GM19043 (cell line): ENCODE measurements at regions not wholly inside any gene's neighbourhood (a gene's known extent, or its start where the extent isn't known, plus 50 kb on each side); places are given as distances from the start of the nearest gene placed in this dataset.
"Not testable (repeated sequence)": the region's sequence is repeated elsewhere in the genome, so short reads cannot be mapped to it uniquely, and the experiment has no call there.

Experiments
- ATAC-seq: cut with Tn5 transposase; IDR thresholded peaks from one replicate; pipeline ENCODE4 v1.9.1; 2021; ENCODE audit warnings: low read depth; ENCODE audit not compliant: unreplicated experiment

DNA sequence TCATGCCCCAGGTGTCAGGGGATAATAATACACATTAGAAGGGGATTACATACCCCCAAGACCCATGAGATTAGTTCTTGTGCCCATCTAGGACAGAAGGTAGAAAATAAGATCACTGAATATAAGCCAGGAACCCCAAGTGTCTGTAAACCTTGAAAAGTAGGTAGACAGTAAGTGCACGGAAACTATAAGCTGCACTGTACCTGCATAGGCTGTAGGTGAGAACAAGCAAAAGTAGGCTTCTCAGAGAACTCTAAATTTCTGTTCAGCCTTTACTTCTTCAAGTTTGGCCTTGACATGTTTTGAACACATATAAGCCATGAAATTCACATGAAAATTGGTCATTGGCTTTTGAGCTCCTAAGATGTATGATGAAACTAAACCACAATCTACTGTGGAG lies 113.0 kb upstream of the FSIP2 start:
- ATAC-seq = no peak

DNA sequence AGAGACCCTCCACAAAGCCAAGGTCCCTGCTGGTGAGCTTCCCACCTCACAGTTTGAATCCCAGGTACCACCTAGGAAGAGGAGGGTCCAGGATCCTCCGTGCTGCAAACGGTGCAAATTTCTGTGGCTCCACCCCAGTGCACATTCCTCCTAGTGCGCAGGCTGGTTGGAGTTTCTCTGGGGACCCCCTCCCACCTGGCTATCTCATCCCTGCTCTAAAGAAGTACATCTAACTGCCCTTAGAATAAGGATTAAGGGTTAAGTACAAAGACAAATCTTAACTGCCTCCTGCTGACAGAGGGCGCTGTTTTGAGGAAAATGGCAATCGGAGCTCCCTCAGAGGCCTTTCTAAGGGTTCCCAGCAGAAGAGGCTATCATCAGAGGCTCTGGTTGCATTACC lies 109.6 kb upstream of the FSIP2 start:
- no peak for ATAC-seq

DNA sequence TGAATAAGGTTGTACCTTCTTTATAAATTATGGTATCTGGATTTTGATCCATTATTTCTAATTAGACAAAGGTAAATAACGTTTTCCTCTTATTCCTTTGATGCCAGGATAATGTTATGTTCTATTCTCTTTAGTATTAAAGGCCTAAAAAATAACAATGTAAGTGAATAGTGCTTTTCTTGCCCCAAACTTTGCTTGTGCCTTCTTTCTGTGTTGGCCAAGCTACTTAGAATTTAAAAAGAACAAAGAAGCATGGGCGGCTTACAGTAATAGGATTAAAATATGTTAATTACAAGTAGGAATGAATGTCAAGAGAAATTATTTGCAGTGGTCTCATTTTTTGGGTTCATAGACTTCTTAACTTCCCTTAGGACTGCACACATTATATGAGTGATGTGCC lies 105.0 kb upstream of the FSIP2 start:
- no peak for ATAC-seq

DNA sequence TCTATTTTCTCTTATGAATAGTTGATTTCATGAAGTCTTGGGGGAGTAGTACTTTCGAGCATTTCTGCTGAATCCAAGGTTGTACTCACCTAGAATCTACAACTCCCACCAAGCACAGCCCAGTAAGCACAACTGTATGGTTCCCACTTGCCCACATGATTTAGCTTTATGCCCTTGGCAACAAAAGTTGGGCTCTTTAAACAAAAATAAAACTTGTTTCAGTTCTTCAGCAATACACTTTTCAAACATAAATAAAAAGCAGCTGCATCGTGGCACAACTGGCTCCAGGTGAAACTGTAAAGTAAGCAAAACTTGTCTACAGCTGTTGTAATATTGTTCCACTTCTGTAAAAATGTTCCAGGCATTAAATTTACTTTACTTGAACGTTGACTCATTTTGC lies 99.8 kb upstream of the FSIP2 start:
- ATAC-seq = no peak

DNA sequence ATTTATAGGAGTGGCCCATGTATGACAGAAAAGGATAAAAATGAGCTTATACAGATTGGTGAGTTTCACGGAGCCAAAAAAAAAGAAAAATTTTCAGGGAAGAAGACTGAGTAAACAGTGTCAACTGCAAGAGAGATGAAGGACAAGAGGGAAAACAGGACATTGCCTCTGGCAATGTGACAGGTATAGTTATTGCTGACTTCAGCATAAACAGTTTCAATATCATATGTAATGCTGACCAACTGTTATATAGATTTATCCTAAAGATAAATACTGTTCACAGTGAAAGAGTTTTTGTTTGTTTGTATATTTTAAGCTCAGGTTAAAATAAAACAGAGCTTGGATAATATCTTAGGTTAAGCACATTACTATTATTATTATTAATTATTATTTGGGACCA lies 98.0 kb upstream of the FSIP2 start:
- no peak for ATAC-seq

DNA sequence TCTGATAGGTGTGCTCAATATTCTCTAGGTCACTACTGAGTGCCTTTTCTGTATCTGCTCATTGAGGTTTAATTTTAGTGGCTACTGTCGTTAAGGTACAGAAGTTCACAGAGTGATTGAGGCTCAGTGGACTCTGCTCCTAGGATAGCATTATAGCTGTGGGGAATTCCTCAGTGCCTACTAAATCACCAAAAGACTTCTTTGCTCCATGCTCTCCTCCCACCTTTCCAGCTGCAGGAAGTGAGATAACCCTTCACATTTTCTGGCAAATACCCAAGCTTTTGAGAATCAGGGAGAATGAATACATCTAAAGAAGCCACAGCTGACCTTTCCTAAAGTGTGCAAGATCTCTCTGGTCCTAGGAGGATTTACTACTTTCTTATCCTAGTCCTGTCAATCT lies 95.2 kb upstream of the FSIP2 start:
- ATAC-seq = no peak

DNA sequence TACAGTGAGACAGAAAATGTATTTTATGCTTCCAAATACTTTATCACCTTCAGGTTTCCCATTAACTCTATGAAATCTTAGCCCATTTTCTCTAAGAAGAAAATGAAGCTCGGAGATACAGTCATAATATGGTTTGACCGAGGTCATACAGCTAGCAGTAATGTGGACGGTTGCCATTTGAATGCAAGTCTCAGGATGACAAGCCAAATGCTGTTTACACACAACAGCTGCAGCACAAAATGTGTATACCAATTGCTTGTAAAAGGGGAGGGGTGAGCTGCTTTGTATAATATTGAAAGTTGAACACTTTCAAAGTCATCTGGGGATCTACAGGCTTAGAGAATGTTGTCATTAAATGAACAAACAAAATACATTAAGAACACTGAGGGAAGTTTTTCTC lies 93.8 kb upstream of the FSIP2 start:
- ATAC-seq = no peak

DNA sequence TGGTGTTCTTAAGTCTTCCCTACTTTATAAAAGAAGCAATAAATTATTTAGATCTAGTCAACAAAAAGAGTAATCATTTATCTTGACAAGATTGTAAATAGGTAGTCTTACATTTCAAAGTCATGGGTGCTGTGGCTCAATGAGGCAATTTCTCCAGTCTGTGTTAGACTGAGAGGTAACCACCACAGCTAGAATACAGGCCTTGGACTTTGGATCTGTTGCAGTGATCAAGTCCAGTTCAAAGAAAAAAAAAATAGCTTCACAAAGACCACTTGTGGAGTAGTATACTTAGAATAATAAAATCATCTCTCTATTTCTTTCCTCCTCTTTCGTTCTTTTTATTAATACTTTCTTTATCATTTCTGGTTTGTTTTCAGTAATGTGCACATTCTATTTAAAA lies 93.1 kb upstream of the FSIP2 start:
- no peak for ATAC-seq

DNA sequence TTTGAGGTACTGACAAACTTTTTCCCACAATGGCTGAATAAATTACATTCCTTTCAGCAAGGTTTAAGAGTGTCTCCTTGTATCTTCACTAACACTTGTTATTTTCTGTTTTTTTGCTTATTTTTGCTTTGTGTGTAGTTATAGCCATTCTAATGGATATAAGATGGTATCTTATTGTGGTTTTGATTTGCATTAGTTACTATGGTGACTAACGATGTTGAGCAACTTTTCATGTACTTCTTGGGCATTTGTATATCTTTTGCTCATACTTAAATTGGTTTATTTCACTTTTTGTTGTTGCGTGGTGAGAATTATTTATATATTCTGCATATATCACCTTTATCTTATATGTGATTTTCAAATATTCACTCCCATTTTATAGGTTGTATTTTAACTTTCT lies 79.9 kb upstream of the FSIP2 start:
- ATAC-seq = no peak

DNA sequence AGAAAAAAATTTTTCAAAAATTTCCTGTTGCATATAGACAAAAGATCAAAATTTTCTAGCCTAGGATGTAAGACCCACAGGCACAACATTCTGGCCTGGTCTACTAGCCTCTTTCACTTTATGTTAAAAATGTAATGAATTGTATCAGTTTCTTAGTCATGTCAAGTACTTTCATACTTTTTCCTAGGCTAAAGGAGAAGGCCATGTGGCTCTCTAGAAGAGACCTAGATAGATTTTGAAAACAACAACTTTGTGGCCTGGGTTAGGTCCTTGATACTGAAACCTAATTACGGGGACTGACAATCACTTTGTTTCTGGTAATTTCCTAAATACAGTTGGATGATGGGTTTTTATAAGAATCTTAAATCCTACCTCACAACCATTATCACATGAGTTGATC lies 74.8 kb upstream of the FSIP2 start:
- ATAC-seq = no peak

DNA sequence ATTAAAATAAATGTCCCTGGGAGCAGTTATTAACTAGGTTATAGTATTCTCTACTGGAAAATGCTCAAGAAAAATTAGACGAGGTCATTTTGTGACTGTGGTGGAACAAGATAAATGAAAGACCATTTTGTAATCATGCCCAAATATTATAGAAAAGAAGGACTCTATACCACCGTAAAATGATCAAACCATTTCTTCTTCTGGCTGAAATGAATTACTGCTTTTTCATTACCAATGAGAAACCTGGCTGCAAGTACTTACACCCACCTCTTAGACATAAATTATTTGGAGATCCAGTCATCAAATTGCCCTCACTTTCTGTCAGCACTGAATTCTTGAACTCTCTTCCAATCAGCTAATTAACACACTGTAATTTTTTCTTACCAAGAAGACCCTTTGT lies 74.2 kb upstream of the FSIP2 start:
- no peak for ATAC-seq

DNA sequence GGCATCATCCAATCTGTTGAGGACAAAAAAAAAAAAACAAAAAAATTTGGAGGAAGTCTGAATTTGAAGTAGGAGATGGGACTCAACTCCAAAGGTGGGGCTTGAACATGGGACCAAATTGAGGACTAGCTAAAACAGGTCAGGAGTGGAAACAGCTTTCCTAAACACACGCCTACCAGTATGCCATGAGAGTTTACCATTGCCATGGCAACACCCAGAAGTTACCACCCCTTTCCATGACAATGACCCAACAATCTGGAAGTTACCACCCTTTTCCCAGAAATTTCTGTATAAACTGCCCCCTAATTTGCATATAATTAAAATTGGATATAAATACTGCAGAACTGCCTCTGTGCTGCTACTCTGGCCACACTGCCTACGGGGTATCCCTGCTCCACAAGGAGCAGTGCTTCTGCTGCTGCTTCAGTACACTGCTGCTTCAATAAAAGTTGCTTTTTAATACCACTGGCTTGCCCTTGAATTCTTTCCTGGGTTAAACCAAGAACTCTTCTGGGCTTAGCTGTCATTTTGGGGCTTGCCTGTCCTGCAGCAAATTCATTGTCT lies 73.3 kb upstream of the FSIP2 start:
- ATAC-seq = no peak

DNA sequence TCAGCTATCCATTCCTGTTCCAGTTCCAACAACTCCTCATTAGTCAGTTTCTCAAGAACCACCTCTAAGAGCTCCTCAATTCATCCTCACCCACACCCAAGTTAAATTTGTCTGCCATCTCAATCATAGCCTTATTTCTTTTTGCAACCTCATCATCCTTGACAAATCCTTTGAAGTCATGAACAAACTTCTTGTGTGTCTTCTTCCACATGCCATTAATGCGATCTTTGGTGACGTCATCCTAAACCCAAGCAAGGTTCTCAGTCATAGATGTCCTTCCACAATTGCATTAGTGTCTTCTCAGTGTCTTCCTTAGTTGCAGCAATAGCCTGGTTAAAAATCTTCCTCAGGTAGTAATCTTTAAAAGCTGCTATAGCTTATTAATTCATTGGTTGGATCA lies 71.2 kb upstream of the FSIP2 start:
- ATAC-seq = no peak

DNA sequence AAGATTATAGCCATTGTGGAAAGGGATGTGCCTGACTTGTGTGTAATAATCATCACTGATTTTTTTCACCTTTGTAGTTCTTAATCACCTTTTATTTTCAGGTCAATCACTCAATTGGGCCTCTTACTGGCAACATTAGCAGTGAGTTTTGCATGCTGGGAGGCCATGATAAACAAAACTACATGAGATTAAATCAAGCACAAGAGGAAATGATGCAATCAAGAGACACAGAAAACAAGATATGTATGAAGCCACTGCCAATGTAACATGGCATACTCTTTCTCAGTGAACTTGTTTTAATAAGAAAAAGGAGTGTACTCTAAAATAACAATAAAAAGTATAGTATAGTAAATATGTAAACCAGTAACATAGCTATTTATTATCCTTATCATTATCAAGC lies 69.9 kb upstream of the FSIP2 start:
- no peak for ATAC-seq

DNA sequence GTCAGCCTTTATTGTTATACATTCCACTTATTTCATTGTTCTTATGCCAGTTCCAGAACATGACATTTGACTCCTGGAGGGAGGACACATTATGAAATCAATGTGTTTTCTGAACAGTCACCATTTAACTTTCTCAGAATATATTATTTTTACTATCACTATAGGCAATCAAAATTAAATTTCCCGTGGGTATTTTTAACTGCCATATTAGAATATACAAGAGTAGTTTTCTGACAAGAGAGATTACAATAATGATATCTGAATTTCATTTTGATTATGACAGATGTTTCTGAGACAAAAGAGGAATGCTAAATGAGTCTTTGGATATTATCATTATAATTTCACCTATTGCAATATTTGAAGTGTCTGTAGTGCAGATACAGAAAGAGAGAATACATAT lies 64.4 kb upstream of the FSIP2 start:
- no peak for ATAC-seq

DNA sequence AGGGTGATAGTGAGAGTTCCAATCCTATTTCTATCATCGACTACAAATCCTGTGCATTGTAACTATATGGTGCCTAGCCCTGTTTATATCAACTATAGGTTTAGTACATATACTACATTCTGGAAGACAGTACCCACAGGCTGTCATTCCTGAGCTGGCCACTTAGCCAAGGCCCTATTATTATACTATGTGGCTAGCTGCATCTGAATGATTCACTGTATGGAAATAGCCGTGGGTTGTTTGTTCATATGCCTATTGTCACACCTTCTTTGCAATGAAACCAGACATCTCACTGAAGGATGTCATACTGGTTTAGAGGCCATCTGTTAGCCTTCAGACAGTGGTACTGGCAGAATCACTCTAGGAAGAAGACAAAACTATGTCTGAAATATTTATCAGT lies 62.3 kb upstream of the FSIP2 start:
- ATAC-seq = no peak

DNA sequence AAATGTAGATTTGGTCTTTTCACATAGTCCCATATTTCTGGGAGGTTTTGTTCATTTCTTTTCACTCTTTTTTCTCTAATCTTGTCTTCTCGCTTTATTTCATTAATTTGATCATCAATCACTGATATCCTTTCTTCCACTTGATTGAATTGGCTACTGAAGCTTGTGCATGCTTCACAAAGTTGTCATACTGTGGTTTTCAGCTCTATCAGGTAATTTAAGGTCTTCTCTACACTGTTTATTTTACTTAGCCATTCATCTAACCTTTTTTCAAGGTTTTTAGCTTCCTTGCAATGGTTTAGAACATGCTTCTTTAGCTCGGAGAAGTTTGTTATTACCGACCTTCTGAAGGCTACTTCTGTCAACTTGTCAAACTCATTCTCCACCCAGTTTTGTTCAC lies 51.6 kb upstream of the FSIP2 start:
- not testable (repeated sequence) for ATAC-seq

DNA sequence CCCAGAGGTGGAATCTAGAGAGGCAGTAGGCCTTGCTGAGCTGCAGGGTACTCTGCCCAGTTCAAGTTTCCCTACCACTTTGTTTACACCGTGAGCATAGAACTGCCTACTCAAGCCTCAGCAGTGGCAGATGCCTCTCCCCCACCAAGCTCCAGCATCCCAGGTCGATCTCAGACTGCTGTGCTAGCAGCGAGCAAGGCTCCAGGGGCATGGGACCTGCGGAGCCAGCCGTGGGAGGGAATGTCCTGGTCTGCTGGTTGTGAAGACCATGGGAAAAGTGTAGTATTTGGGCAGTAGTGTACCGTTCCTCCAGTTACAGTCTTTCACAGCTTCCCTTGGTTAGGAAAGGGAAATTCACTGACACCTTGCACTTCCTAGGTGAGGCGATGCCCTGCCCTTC lies 50.6 kb upstream of the FSIP2 start:
- ATAC-seq = no peak
